ENCODE measurements at regions not wholly inside any gene's neighbourhood (a gene's known extent, or its start where the extent isn't known, plus 50 kb on each side); places are given as distances from the start of the nearest gene placed in this dataset.

DNA sequence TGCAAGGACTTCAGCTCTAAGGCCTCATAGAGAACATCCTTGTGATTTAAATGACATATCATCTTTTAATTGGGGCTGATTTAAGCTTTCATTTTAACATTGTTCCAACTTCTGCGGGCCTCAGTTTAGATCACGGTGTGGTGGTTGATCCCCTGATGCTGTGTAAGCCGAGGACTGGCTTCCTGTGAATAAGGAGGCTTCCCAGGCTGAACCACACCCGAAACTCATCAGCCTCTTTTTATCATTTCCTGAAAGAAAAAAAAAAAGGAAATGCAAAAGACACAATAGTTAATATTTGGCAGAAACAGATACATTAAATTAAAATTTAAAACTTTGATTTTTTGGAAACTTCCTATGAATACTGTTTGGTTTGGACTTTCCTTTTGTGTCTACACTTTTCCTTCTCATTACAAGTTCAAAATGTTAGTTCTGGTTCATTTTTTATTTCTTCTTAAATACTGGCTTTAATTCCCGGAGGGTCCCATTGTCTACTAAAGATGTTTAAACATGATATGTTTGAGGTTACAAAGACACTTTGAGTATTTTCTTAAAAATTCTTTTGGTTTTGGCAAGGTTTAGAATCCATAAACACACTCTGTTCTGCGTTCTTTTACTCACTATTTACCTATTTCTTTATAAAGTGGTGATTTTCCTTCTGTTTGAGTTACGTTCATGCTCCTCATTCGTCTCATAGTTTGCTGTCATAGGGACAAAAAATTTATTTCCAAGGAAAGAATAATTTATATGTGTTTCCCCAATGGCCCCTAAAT is 230.0 kb upstream of the SULF2 start:
- DNase-seq (ENCODE audit: low read depth), result no peak

- peak; percentile 2 for DNase-seq (ENCODE audit: low read depth)
These were observed 227.2 kb upstream of the SULF2 start for GRCh38 chr20:48012401-48012974.

DNA sequence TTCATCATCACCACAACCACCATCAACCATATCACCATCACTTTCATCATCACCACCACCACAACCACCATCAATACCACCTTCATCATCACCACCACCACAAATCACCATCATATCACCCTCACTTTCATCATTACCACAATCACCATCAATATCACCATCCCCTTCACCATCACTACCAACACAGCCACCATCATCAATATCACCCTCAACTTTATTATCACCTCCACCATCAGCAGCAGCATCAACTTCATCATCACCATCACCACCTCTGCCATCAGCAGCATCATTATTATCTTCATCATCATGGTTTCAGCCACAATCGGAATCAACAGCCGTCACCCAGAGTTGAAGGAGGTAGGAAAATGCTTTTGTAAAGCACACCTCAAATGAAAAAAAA is 225.7 kb upstream of the SULF2 start:
- DNase-seq (ENCODE audit: low read depth), result no peak

DNA sequence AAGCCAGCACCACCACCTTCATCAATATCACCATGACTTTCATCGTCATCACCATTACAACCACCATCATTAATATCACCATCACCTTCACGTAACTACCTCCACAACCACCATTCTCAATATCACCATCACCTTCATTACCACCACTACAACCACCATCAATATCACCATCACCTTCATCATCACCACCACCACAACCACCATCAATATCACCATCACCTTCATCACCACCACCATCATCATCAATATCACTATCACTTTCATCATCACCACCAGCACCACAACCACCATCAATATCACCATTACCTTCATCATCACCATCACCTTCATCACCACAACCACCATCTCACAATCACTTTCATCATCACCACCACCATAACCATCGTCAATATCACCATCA is 225.3 kb upstream of the SULF2 start:
- DNase-seq (ENCODE audit: low read depth), result no peak

DNA sequence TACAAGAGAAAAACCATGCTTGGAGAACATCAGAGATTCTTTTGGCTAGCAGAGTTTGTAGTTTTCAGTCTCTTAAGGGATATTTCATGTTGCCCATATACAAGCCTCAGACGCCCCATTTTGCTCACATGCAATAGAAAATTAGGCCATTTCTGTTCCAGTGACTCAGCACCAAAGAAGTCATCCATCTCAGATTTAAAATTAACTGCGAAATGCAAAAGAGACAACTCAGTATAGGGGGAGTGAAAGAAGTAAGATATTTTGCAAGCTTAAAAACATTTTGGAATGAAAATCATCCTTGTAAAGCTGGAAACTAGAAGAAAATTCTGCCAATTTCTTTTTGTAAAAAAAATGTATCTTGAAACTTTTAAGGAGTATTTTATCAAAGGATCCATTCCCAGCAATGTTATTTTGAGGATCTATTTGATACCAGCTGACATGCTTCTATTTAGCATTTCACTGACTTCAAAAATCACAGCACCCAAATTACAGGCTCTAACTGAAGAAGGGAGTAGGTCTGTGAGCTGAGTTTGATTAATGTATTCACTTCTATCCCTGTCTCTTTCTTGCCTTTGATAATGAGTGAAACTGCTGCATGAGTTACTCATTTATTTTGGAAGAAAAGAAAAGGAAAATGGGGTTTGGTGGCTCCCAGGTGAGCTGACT is 223.7 kb upstream of the SULF2 start:
- no peak for DNase-seq (ENCODE audit: low read depth)

DNA sequence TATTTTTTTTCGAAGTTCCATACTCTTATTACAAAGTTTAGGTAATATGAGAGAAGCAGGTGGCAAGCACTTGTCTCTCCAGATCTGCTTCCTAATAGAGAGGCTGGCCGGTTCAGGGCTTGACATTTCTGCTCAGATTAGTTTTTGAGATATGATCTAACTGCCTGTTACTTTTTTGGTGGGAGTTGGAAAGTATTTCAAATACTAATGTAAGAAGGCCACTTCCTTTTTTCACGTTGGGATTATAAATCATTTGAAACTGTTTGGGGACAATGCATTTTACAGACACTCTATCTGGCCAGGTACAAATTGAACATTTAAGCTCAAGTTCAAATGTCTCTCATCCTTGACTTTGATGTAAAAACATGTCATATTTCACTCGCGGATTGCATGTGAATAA is 222.1 kb upstream of the SULF2 start:
- no peak for DNase-seq (ENCODE audit: low read depth)

- DNase-seq (ENCODE audit: low read depth), result no peak
These were observed 221.0 kb upstream of the SULF2 start for GRCh38 chr20:48006036-48006833.

- DNase-seq (ENCODE audit: low read depth), result no peak
These were observed 217.7 kb upstream of the SULF2 start for GRCh38 chr20:48003021-48003420.

DNA sequence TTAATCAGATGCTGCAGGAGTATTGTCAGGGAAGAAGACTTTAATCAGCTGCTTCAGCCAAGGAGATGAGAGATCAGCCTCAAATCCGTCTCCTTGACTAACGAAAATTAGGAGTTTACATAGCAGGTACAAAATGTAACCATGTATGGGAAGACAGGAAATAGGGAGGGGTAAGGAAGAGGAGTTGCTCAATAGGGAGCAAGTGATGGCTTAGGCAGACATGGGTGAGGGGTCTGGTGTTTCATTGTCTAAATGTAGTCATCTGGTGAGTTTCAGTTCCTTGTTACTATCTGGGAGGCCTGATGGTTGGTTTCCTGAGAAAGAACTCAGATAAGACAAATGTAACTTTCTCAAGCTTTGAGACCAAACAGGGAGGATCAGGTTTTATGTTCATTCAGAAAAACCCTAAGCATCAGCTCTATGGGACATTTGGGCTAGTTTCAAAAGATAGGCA is 217.3 kb upstream of the SULF2 start:
- DNase-seq (ENCODE audit: low read depth), result no peak

DNA sequence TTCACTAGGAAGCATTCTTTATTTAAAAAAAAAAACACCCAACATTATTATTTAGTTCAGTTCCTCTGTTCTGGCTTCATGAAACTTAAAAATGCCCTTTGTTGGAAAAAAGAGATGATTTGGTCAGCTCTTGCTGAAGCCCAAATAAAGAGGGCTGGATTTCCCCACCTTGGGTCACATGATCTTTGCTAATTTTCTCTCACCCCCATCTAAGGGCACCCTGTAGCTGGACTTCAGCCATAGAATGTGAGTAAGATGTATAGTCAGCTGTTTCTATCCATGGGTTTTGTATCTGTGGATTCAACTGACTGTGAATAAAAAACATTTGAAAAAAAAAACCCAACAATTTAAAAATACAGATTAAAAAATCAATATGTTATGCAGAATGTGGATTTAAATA is 213.9 kb upstream of the SULF2 start:
- no peak for DNase-seq (ENCODE audit: low read depth)

DNA sequence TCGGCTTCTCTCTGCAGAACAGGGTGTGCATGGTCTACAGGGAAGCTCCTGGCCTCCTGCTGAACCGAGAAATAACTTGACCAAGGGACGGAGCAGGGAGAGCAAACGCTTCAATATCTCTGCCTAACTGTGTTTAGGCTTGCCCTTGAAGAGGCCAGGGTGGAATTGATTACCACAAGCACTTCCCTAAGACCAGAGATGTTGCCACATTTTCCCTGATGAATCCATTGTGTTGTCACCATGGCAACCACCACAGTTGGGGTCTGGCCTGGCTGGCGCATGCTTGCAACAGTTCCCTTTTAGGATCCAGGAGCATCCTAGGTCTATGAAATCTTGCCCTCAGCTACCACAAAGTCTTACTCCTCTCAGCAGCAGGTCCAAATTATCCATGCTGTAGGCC is 213.5 kb upstream of the SULF2 start:
- no peak for DNase-seq (ENCODE audit: low read depth)

GRCh38 chr20:47995661-47996060 is 210.4 kb upstream of the SULF2 start:
- no peak for DNase-seq (ENCODE audit: low read depth)

GRCh38 chr20:47993817-47994216 is 208.5 kb upstream of the SULF2 start:
- DNase-seq (ENCODE audit: low read depth), result no peak

DNA sequence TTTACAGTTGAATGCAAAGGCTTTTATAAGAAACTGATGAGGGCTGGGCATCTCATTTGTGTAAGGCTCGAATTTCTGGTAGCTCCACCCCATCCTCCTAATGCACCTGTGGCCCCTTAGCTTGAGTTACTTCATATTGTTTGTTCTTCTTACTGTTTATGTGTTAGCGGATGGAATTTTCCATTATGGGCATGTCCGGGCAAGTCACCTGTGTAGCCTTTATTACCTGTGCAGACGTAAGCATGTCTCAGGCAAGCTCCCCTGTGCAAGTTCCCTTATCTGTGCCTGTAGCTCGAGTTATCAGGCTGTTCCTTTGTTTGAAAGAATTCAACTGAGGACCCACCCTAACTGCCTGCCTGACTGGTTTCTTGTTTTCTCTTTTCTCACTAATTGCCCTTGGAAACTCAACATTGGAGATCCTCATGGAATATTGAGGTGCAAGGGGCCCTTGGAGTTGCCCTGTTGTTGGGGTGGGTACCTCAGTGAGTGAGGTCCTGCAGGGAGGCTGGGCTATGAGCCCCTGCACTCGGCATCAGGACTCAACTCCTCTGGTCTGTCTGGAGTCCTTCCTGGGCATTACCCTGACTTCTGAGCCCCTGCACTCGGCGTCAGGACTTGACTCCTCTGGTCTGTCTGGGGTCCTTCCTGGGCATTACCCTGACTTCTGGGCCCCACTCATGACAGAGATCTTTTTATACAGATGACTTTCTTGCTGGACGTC is 207.9 kb upstream of the SULF2 start:
- no peak for DNase-seq (ENCODE audit: low read depth)

GRCh38 chr20:47991875-47992488 is 206.7 kb upstream of the SULF2 start:
- no peak for DNase-seq (ENCODE audit: low read depth)

DNA sequence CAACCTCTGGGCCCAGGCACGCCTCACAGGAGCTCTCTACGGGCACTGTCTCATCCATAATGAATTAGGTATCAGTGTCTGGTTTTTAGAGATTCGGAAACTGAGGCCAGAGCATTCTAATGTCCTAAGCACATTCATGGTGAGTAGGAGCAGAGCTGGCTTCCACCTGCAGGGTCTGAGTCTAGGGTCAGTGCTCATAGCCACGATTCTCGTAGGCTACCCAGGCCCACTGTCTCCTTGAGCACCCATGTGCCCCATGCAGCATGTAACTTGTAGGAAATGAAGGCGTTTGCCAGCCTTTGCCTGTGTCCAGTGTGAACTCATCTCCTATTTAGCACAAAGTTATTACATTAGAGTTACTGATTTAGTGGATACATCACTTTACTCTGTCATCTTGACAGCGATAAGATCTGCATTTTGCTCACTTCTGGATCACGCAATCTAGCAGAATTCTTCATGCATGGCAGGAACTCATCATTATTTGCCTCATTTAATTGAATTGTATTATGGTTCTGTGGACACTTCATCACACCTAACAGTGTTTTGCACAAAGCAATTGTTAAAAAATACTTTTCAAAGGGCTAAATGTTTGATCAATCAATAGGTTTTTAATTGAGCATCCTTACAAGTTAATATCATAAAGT is 205.3 kb upstream of the SULF2 start:
- DNase-seq (ENCODE audit: low read depth), result no peak

- DNase-seq (ENCODE audit: low read depth), result no peak
These were observed 204.7 kb upstream of the SULF2 start for GRCh38 chr20:47989957-47990356.

DNA sequence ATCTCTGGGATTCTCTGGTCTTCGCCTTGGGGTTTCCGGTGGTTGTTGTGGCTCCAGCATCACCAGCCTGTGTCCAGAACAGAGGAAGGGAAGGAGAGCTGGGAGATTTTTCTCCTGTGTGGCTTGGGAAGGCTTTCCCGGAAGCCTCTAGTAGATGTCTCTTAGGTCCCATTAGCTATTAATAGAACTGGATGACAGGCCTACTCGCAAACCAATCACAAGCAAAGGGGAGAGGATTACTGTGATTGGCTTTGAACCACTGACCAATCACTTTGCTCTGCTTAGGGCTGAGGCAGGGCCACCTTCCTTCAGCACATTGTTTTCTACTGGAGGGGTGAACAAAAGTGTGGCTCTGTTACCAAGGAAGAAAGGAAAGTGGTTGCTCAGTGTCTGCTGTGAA is 203.4 kb upstream of the SULF2 start:
- no peak for DNase-seq (ENCODE audit: low read depth)

DNA sequence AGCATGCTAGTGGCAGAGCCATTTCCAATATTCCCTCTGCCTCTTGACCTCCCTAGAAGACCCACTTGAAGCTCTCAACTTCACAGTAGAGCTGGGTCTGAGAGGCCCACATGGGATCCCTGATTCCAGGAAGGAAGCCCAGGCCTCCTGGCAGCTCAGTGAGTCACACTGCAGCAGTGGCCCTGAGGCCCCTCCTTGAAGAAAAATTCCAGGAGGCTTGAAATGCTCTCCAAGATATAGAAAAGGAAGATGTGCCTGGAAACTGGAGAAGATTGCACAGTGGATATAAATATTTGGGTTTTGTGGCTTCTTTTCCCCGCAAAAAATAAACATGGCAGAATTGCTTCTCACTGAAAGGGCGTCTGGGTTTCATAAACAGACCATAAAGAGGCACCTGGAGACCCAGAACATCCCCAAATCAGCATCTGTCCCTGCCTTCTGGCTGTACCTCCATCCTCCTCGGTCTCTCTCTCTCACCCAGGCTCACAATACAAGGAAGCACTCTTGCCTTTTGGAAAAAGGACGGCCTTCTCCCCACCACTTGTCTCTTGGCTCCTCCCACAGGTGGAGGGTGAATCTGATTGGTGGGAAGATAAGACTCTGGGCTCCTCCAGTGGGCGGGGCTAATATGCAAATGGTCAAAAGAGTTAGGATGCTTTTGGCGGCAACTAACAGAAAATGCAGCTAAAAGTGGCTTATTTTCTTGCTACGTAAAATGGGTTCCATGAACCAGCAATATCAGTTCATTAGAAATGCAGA is 200.0 kb upstream of the SULF2 start:
- DNase-seq (ENCODE audit: low read depth), result peak; percentile 24

- DNase-seq (ENCODE audit: low read depth), result no peak
These were observed 199.2 kb upstream of the SULF2 start for GRCh38 chr20:47984437-47984836.
